Keratinocyte (primary cell): ENCODE measurements at regions not wholly inside any gene's neighbourhood (a gene's known extent, or its start where the extent isn't known, plus 50 kb on each side); places are given as distances from the start of the nearest gene placed in this dataset.

ENCODE experiments used
- DNase-seq: peaks from one replicate; pipeline ENCODE4 v3.0.0-alpha.2; 2011; ENCODE audit warnings: low read depth, missing footprints, low spot score
- FAIRE-seq: peaks from 2 replicates; lab custom pipeline; 2011; peaks lifted over from hg19 to GRCh38; lab: Jason Lieb, UNC
- H2AFZ ChIP-seq: 2 replicates; pipeline ENCODE4 v1.6.0; 2012; ENCODE audit warnings: low read length, control low read depth, inconsistent platforms; ENCODE audit not compliant: control insufficient read depth
- H3K27ac ChIP-seq: 2 replicates; pipeline ENCODE4 v1.5.1; 2011; ENCODE audit warnings: low read length; ENCODE audit not compliant: control insufficient read depth, insufficient read depth
- H3K27me3 ChIP-seq: 3 replicates; pipeline ENCODE4 v1.6.0; 2011; ENCODE audit warnings: low read length; ENCODE audit not compliant: control insufficient read depth, insufficient read depth; ENCODE audit errors: extremely low read depth
- H3K36me3 ChIP-seq, 2 experiments: 2 replicates in 1 of 2; 3 replicates in 1 of 2; pipeline ENCODE4 v1.5.1; 2011; ENCODE audit warnings: low read length in 2 of 2, mild to moderate bottlenecking in 1 of 2; ENCODE audit not compliant: control insufficient read depth in 2 of 2, insufficient read depth in 2 of 2; ENCODE audit errors: extremely low read depth in 1 of 2
- H3K4me1 ChIP-seq: 3 replicates; pipeline ENCODE4 v1.5.1; 2011; ENCODE audit warnings: low read length; ENCODE audit not compliant: control insufficient read depth, insufficient read depth; ENCODE audit errors: extremely low read depth
- H3K4me2 ChIP-seq: 3 replicates; pipeline ENCODE4 v1.6.0; 2011; ENCODE audit warnings: low read depth, low read length; ENCODE audit not compliant: control insufficient read depth, insufficient read depth; ENCODE audit errors: extremely low read depth
- H3K4me3 ChIP-seq, 3 experiments: fragments of 200-600 bp in 1 of 3; sonication (generic) in 1 of 3; 2 replicates in 2 of 3; 3 replicates in 1 of 3; pipeline ENCODE4 v1.5.1; 2011 to 2016; ENCODE audit warnings: low read length in 3 of 3, mild to moderate bottlenecking in 3 of 3, control low read depth in 2 of 3, inconsistent platforms in 1 of 3, low read depth in 1 of 3, mixed read lengths in 1 of 3, mixed run types in 1 of 3, moderate library complexity in 1 of 3; ENCODE audit not compliant: control insufficient read depth in 2 of 3, insufficient read depth in 2 of 3; ENCODE audit errors: extremely low read depth in 1 of 3
- H3K79me2 ChIP-seq: 2 replicates; pipeline ENCODE4 v1.6.0; 2012; ENCODE audit warnings: low read length; ENCODE audit not compliant: control insufficient read depth, insufficient read depth
- H3K9ac ChIP-seq: 3 replicates; pipeline ENCODE4 v1.6.0; 2011; ENCODE audit warnings: low read length; ENCODE audit not compliant: control insufficient read depth, insufficient read depth; ENCODE audit errors: extremely low read depth
- H3K9me1 ChIP-seq: 3 replicates; pipeline ENCODE4 v1.6.0; 2011; ENCODE audit warnings: low read length; ENCODE audit not compliant: control insufficient read depth, insufficient read depth; ENCODE audit errors: extremely low read depth
- H3K9me3 ChIP-seq: 2 replicates; pipeline ENCODE4 v1.5.1; 2012; ENCODE audit warnings: low read depth, low read length; ENCODE audit not compliant: control insufficient read depth
- H4K20me1 ChIP-seq: 3 replicates; pipeline ENCODE4 v1.6.0; 2011; ENCODE audit warnings: low read length; ENCODE audit not compliant: control insufficient read depth, insufficient read depth; ENCODE audit errors: extremely low read depth
- EZH2 ChIP-seq: IDR thresholded peaks from one replicate; pipeline ENCODE4 v1.6.1; 2012; ENCODE audit warnings: inconsistent platforms, mild to moderate bottlenecking, low read length, moderate library complexity
- dilution Hi-C: fragments of 300-500 bp; cut with MboI; formaldehyde crosslinking; loops from one replicate; pipeline ENCODE4 v1.7.0; 2020; ENCODE audit warnings: low sequenced_read_pairs; ENCODE audit not compliant: extremely low pct_ligation_motif_present
- TF ChIP-seq, protein P1 (sequence below), 3 experiments: IDR thresholded peaks in 1 of 3; conservative IDR thresholded peaks in 1 of 3; optimal IDR thresholded peaks in 1 of 3; 2 replicates in 2 of 3; 3 replicates in 1 of 3; pipeline versions ENCODE3 to v1.5.1; 2011; ENCODE audit warnings: low read length in 3 of 3, mild to moderate bottlenecking in 3 of 3, moderate library complexity in 2 of 3, control low read depth in 1 of 3, inconsistent platforms in 1 of 3; ENCODE audit not compliant: insufficient read depth in 2 of 3; ENCODE audit errors: extremely low read depth in 1 of 3

DNA sequence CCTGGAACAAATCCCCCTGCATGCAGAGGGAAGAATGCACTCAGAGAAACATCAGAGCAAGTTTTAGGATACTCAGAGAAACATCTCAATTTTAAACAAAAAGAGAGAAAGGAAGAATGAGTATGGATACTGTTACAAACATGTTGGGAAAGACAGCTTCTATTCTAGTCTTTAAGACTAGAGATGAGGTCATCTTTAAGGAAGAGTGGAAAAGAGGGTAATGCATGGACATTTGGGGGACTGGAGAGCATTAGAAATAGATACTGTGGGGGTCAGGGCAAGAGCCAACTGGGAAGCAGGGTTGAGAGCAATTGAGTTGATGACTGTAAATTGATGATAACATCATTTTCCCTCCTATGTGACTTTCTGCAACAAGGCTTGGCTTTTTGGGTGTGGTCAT, 431.2 kb downstream of the CDH26 start:
- FAIRE-seq: no peak
- Histone ChIP-seq H4K20me1 (no peaks in the 10 kb centered on the region), H3K9me3 (no peaks in the 10 kb centered on the region), H2AFZ (no peak overlapping the region), H3K36me3 (no peaks in the 10 kb centered on the region), H3K4me1 (no peaks in the 10 kb centered on the region), H3K4me2 (no peak overlapping the region), H3K4me3 (no peak overlapping the region), H3K27me3 (no peaks in the 10 kb centered on the region), H3K79me2 (no peaks in the 10 kb centered on the region), H3K9ac (no peak overlapping the region), H3K9me1 (no peaks in the 10 kb centered on the region), H3K27ac (no peak overlapping the region)
- no peak for DNase-seq
- TF ChIP-seq, protein P1, sequence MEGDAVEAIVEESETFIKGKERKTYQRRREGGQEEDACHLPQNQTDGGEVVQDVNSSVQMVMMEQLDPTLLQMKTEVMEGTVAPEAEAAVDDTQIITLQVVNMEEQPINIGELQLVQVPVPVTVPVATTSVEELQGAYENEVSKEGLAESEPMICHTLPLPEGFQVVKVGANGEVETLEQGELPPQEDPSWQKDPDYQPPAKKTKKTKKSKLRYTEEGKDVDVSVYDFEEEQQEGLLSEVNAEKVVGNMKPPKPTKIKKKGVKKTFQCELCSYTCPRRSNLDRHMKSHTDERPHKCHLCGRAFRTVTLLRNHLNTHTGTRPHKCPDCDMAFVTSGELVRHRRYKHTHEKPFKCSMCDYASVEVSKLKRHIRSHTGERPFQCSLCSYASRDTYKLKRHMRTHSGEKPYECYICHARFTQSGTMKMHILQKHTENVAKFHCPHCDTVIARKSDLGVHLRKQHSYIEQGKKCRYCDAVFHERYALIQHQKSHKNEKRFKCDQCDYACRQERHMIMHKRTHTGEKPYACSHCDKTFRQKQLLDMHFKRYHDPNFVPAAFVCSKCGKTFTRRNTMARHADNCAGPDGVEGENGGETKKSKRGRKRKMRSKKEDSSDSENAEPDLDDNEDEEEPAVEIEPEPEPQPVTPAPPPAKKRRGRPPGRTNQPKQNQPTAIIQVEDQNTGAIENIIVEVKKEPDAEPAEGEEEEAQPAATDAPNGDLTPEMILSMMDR (optimal IDR thresholded peaks at IDR 0.05 in 1 of 3, IDR thresholded peaks at IDR 0.05 in 1 of 3, conservative IDR thresholded peaks at IDR 0.05 in 1 of 3; ENCODE audit: extremely low read depth in 1 of 3, insufficient read depth in 2 of 3, low read length in 3 of 3): no peak
- TF ChIP-seq EZH2: no peak
- dilution Hi-C loops: no loop called here

DNA sequence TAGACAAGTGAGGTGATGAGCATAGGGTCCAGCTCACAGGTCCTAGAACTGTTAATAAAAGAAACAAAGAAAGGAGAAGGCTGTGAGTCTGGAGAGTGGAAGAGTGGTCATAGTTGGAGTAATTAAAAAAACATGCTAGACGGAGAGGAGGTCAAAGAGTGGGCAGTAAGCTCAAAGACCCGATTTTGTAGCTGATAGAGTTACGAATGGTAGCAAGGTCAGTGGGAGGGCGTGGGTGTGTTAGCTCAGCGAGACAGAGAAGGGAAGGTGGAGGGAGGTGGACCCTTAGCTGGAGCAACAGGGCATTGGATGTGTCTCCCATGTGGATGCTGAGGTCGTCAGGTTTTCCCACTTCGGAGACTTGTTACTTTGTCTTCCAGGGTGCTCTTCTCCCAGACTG, 431.7 kb downstream of the CDH26 start:
- Histone ChIP-seq H3K4me3 (no peak overlapping the region), H3K36me3 (no peaks in the 10 kb centered on the region), H3K79me2 (no peaks in the 10 kb centered on the region), H3K9me3 (no peaks in the 10 kb centered on the region), H3K4me1 (no peaks in the 10 kb centered on the region), H3K9ac (no peak overlapping the region), H2AFZ (no peak overlapping the region), H3K27me3 (no peaks in the 10 kb centered on the region), H3K9me1 (no peaks in the 10 kb centered on the region), H3K4me2 (no peak overlapping the region), H3K27ac (no peak overlapping the region), H4K20me1 (no peaks in the 10 kb centered on the region)
- DNase-seq (no peak), FAIRE-seq (no peak)
- no peak for TF ChIP-seq EZH2
- TF ChIP-seq, protein P1 (optimal IDR thresholded peaks at IDR 0.05 in 1 of 3, IDR thresholded peaks at IDR 0.05 in 1 of 3, conservative IDR thresholded peaks at IDR 0.05 in 1 of 3; ENCODE audit: extremely low read depth in 1 of 3, insufficient read depth in 2 of 3, low read length in 3 of 3): no peak
- dilution Hi-C loops: no loop called here
